Upper lobe of left lung (tissue), 4 donors: ENCODE measurements at regions not wholly inside any gene's neighbourhood (a gene's known extent, or its start where the extent isn't known, plus 50 kb on each side); places are given as distances from the start of the nearest gene placed in this dataset.

Source experiments
- EP300 ChIP-seq, 4 donors: sonication (generic); formaldehyde crosslinking; IDR thresholded peaks; one replicate each; pipeline ENCODE4 v1.5.1; 2017; ENCODE audit warnings: antibody characterized with exemption in 4 of 4, control low read depth in 2 of 4
- POLR2A ChIP-seq, 4 donors: fragments of 450-650 bp; IDR thresholded peaks; one replicate each; pipeline ENCODE4 v1.5.1; 2016 to 2017; ENCODE audit warnings: antibody characterized with exemption in 4 of 4, mild to moderate bottlenecking in 2 of 4
- POLR2AphosphoS5 ChIP-seq, 2 donors: sonication (generic); formaldehyde crosslinking; IDR thresholded peaks; one replicate each; pipeline ENCODE4 v1.5.1; 2017; ENCODE audit warnings: antibody characterized with exemption in 2 of 2
- TF ChIP-seq, protein P1 (sequence below), 6 experiments: fragments of 450-650 bp in 4 of 6; fragments of 200-600 bp in 2 of 6; sonication (generic) in 2 of 6; IDR thresholded peaks; one replicate each; pipeline ENCODE4 v1.5.1; 2016 to 2019; ENCODE audit warnings: antibody characterized with exemption in 6 of 6

DNA sequence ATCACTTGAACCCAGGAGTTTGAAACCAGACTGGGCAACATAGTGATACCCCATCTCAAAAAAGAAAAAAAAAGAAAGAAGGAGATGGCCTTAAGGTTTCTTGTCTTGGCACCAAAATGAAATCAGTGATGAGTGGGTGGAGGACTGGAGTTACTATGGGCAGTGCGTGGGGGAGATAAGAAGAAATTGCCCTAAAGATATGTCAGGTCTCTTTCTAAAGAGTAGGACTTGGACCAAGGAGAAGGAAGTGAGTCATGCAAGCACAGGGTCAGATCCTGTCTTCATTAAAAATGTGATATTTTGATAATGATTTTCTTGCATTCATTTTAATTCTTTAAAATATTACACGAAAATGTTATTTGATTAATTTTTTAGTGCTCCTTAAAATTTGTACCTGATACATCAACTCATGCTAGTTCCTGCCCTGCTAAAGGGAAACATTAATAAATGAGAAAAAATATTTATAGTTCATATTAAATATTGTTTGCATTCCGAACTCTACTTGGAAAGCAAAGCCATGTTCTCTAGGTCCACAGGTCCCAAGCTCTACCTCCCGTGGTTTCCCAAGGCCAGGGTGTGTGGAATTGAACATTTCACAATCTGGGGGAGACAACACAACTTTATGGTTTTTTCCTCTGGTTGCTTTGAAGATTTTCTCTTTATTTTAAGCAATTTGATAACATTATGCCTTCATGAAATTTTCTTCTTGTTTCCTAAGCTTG lies 62.6 kb upstream of the CTLA4 start:
- TF ChIP-seq POLR2A (IDR thresholded peaks at IDR 0.05), result no peak
- TF ChIP-seq, protein P1, sequence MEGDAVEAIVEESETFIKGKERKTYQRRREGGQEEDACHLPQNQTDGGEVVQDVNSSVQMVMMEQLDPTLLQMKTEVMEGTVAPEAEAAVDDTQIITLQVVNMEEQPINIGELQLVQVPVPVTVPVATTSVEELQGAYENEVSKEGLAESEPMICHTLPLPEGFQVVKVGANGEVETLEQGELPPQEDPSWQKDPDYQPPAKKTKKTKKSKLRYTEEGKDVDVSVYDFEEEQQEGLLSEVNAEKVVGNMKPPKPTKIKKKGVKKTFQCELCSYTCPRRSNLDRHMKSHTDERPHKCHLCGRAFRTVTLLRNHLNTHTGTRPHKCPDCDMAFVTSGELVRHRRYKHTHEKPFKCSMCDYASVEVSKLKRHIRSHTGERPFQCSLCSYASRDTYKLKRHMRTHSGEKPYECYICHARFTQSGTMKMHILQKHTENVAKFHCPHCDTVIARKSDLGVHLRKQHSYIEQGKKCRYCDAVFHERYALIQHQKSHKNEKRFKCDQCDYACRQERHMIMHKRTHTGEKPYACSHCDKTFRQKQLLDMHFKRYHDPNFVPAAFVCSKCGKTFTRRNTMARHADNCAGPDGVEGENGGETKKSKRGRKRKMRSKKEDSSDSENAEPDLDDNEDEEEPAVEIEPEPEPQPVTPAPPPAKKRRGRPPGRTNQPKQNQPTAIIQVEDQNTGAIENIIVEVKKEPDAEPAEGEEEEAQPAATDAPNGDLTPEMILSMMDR (IDR thresholded peaks at IDR 0.05), result no peak
- TF ChIP-seq POLR2AphosphoS5 (IDR thresholded peaks at IDR 0.05), result no peak
- TF ChIP-seq EP300 (IDR thresholded peaks at IDR 0.05), result no peak
